ENCODE measurements at regions not wholly inside any gene's neighbourhood (a gene's known extent, or its start where the extent isn't known, plus 50 kb on each side); places are given as distances from the start of the nearest gene placed in this dataset.
"Not testable (repeated sequence)": the region's sequence is repeated elsewhere in the genome, so short reads cannot be mapped to it uniquely, and the experiment has no call there.

DNA sequence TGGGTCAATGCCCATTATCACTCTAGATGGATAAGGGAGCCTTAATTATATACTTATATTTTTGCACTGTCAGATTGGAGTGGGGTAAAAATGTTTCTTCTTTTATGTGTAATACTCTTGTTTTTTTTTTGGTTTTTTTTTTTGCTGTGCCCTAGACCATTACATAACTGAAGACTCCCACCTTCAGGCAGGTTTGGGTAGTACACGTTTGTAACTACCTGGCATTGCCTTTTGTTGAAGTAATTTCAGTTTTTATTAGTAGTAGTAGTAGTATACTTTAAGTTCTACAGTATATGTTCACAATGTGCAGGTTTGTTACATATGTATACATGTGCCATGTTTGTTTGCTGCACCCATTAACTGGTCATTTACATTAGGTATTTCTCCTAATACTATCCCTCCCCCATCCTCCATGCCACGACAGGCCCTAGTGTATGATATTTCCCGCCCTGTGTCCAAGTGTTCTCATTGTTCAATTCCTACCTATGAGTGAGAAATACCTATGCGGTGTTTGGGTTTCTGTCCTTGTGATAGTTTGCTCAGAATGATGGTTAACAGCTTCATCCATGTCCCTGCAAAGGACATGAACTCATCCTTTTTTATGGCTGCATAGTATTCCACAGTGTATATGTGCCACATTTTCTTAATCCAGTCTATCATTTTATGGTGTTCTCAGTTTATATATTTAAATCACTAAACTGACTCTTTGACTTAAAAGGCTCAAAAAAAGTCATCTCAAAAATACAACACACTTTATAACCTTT lies 109.2 kb upstream of the FBXO28 start:
- not testable (repeated sequence) for TF ChIP-seq POLR2A (IDR thresholded peaks at IDR 0.05)
- TF ChIP-seq, protein P1, sequence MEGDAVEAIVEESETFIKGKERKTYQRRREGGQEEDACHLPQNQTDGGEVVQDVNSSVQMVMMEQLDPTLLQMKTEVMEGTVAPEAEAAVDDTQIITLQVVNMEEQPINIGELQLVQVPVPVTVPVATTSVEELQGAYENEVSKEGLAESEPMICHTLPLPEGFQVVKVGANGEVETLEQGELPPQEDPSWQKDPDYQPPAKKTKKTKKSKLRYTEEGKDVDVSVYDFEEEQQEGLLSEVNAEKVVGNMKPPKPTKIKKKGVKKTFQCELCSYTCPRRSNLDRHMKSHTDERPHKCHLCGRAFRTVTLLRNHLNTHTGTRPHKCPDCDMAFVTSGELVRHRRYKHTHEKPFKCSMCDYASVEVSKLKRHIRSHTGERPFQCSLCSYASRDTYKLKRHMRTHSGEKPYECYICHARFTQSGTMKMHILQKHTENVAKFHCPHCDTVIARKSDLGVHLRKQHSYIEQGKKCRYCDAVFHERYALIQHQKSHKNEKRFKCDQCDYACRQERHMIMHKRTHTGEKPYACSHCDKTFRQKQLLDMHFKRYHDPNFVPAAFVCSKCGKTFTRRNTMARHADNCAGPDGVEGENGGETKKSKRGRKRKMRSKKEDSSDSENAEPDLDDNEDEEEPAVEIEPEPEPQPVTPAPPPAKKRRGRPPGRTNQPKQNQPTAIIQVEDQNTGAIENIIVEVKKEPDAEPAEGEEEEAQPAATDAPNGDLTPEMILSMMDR (IDR thresholded peaks at IDR 0.05) = peak in 4 of 6 experiments; percentile 20 to 36 (median 26)

Measured in Peyer's patch (tissue), 4 donors.